DND-41 (cell line): ENCODE measurements at regions not wholly inside any gene's neighbourhood (a gene's known extent, or its start where the extent isn't known, plus 50 kb on each side); places are given as distances from the start of the nearest gene placed in this dataset.

ENCODE experiments used
- ATAC-seq: fragments of 200-7000 bp; cut with Tn5 transposase; 3 replicates; pipeline ENCODE4 v1.9.1; 2021; ENCODE audit warnings: low read depth; ENCODE audit not compliant: insufficient read depth
- DNase-seq: peaks from one replicate; pipeline ENCODE4 v3.0.0-alpha.2; 2020
- H2AFZ ChIP-seq: 2 replicates; pipeline ENCODE4 v1.6.0; 2012; ENCODE audit warnings: low read depth, low read length
- H3K27ac ChIP-seq: 2 replicates; pipeline ENCODE4 v1.5.1; 2012; ENCODE audit warnings: low read length, inconsistent platforms
- H3K27me3 ChIP-seq: fragments of 200-600 bp; sonication (generic); 2 replicates; pipeline ENCODE4 v1.6.0; 2012; ENCODE audit warnings: low read length, mild to moderate bottlenecking, inconsistent platforms; ENCODE audit not compliant: insufficient read depth, poor library complexity
- H3K36me3 ChIP-seq: 2 replicates; pipeline ENCODE4 v1.5.1; 2012; ENCODE audit warnings: low read length, inconsistent platforms; ENCODE audit not compliant: insufficient read depth
- H3K4me1 ChIP-seq: 2 replicates; pipeline ENCODE4 v1.5.1; 2012; ENCODE audit warnings: mild to moderate bottlenecking, low read length; ENCODE audit not compliant: insufficient read depth
- H3K4me2 ChIP-seq: 2 replicates; pipeline ENCODE4 v1.6.0; 2012; ENCODE audit warnings: mild to moderate bottlenecking, moderate library complexity, low read length, inconsistent platforms; ENCODE audit not compliant: insufficient read depth
- H3K4me3 ChIP-seq, 2 experiments: fragments of 200-600 bp in 1 of 2; shearing (Covaris generic) in 1 of 2; 2 replicates each; pipeline ENCODE4 v1.5.1; 2012 to 2016; ENCODE audit warnings: inconsistent platforms in 2 of 2, low read length in 2 of 2, mild to moderate bottlenecking in 2 of 2, low read depth in 1 of 2, moderate library complexity in 1 of 2
- H3K79me2 ChIP-seq: 2 replicates; pipeline ENCODE4 v1.6.0; 2012; ENCODE audit warnings: low read length, inconsistent platforms; ENCODE audit not compliant: insufficient read depth
- H3K9ac ChIP-seq: 2 replicates; pipeline ENCODE4 v1.6.0; 2012; ENCODE audit warnings: low read depth, mild to moderate bottlenecking, inconsistent platforms, low read length, moderate library complexity
- H3K9me3 ChIP-seq: 2 replicates; pipeline ENCODE4 v1.5.1; 2012; ENCODE audit warnings: low read length, moderate library complexity, mild to moderate bottlenecking, inconsistent platforms; ENCODE audit not compliant: insufficient read depth, severe bottlenecking
- H4K20me1 ChIP-seq: 2 replicates; pipeline ENCODE4 v1.6.0; 2012; ENCODE audit warnings: low read length; ENCODE audit not compliant: insufficient read depth
- EZH2 ChIP-seq: IDR thresholded peaks from 3 replicates; pipeline ENCODE4 v1.6.1; 2012; ENCODE audit warnings: borderline replicate concordance, low read depth, mild to moderate bottlenecking, moderate library complexity, low read length, inconsistent platforms; ENCODE audit not compliant: severe bottlenecking
- TF ChIP-seq, protein P1 (sequence below): IDR thresholded peaks from 2 replicates; pipeline ENCODE4 v1.5.1; 2012; ENCODE audit warnings: borderline replicate concordance, low read length, moderate library complexity, mild to moderate bottlenecking; ENCODE audit not compliant: poor library complexity, severe bottlenecking; ENCODE audit errors: extremely low read depth

DNA sequence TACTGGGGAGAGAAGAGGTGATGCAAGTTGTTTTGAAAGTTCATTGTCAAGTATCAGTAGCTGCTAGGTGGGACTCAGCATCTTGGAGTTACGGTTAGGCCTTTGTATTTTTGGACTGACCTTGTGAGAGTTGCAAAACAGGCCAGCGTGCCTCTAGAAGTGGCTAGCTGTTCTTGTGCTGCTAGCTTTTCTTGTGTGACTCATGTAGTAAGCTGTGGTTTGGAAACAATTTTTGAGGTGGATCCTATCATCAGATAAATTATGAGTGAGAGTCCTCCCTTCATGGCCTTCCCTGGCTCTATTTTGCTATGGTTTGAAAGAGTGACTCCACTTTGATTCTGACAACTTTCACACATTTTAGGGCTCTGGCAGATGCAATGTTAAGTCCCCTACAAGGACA is 409.2 kb upstream of the HS6ST1 start:
- peak overlapping the region; percentile 2; the same call in 1 of the 2 replicates for H3K9ac ChIP-seq
- H4K20me1 ChIP-seq = no peaks in the 10 kb centered on the region
- no peak overlapping the region for H2AFZ ChIP-seq
- ATAC-seq = peak; percentile 76
- no peak overlapping the region; the same call in 1 of the 2 replicates for H3K4me2 ChIP-seq
- peaks cover 5% of the 10 kb centered on the region for H3K9me3 ChIP-seq
- peaks cover 70% of the 10 kb centered on the region for H3K4me1 ChIP-seq
- H3K27ac ChIP-seq = peak overlapping the region; percentile 76
- no peaks in the 10 kb centered on the region for H3K27me3 ChIP-seq
- DNase-seq = peak; percentile 53
- no peak for TF ChIP-seq EZH2
- TF ChIP-seq, protein P1, sequence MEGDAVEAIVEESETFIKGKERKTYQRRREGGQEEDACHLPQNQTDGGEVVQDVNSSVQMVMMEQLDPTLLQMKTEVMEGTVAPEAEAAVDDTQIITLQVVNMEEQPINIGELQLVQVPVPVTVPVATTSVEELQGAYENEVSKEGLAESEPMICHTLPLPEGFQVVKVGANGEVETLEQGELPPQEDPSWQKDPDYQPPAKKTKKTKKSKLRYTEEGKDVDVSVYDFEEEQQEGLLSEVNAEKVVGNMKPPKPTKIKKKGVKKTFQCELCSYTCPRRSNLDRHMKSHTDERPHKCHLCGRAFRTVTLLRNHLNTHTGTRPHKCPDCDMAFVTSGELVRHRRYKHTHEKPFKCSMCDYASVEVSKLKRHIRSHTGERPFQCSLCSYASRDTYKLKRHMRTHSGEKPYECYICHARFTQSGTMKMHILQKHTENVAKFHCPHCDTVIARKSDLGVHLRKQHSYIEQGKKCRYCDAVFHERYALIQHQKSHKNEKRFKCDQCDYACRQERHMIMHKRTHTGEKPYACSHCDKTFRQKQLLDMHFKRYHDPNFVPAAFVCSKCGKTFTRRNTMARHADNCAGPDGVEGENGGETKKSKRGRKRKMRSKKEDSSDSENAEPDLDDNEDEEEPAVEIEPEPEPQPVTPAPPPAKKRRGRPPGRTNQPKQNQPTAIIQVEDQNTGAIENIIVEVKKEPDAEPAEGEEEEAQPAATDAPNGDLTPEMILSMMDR = no peak
- H3K79me2 ChIP-seq = no peaks in the 10 kb centered on the region
- H3K4me3 ChIP-seq = no peak overlapping the region
- H3K36me3 ChIP-seq = no peaks in the 10 kb centered on the region

DNA sequence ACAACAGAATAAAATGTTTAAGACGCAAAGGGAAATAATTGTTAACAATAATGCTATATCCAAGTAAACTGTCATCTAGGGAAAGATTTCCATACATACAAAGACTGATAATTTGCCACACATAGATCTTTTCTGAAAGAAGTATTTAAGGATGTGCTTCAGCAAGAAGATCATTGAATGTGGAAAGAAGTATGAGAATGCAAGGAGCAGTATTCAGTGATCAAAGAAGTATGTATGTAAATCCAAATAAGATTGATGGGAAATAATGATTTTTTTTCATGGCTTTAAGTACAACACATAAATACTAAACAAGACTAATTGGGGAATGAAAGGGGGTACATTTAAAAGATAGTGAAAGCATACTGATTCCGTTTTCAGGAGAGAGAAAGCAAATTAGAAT is 410.4 kb upstream of the HS6ST1 start:
- Histone ChIP-seq H3K9ac (no peak overlapping the region), H2AFZ (no peak overlapping the region), H3K4me3 (no peak overlapping the region), H3K79me2 (no peaks in the 10 kb centered on the region), H3K4me1 (peaks cover 81% of the 10 kb centered on the region), H3K27ac (no peak overlapping the region), H4K20me1 (no peaks in the 10 kb centered on the region), H3K9me3 (peaks cover 5% of the 10 kb centered on the region), H3K27me3 (no peaks in the 10 kb centered on the region), H3K4me2 (no peak overlapping the region), H3K36me3 (no peaks in the 10 kb centered on the region)
- DNase-seq = no peak
- TF ChIP-seq, protein P1 = no peak
- TF ChIP-seq EZH2 = no peak
- ATAC-seq = no peak

DNA sequence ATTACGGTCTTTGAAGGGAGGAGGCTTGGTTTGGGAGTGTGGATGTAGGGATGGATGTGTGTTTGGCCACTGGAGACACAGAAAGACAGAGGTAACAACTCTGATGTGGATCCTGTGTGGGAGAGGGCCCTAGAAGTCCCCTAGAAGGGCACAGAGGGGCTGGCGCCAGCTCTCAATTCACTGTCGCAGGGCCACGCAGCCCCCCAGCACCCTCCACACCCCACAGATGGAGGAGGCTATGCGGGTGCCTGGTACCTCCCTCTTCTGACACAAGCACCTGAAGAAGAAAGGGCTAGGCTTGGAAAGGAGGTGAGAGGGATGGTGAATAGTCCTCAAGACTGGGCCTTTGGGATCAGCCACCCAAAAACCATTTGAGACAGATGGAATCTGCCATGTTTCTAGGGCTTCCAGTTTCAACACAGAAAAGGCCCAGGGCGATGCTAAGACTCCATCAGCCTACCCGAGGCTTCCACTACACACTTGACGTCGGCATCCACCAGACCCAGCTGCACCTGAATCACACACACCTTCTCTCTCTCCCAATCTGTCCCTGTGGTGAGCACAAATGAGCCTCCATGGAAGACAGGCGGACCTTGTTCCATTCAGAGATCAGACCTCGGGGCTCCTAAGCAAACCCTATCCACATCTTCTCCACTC is 413.5 kb upstream of the HS6ST1 start:
- TF ChIP-seq, protein P1 = no peak
- no peak for TF ChIP-seq EZH2
- ATAC-seq = no peak
- H2AFZ ChIP-seq = no peak overlapping the region
- no peaks in the 10 kb centered on the region for H4K20me1 ChIP-seq
- H3K4me2 ChIP-seq = no peak overlapping the region
- DNase-seq = peak; percentile 3
- H3K27me3 ChIP-seq = no peaks in the 10 kb centered on the region
- H3K4me3 ChIP-seq = no peak overlapping the region
- H3K27ac ChIP-seq = peak overlapping the region; percentile 87
- H3K36me3 ChIP-seq = no peaks in the 10 kb centered on the region
- H3K4me1 ChIP-seq = peaks cover 81% of the 10 kb centered on the region
- H3K9me3 ChIP-seq = peaks cover 5% of the 10 kb centered on the region
- H3K9ac ChIP-seq = no peak overlapping the region
- H3K79me2 ChIP-seq = no peaks in the 10 kb centered on the region
